Duodenal mucosa (tissue), 2 donors: ENCODE measurements at regions not wholly inside any gene's neighbourhood (a gene's known extent, or its start where the extent isn't known, plus 50 kb on each side); places are given as distances from the start of the nearest gene placed in this dataset.

Experiments used
- H3K27ac ChIP-seq: one replicate; pipeline ENCODE4 v1.7.0; 2013; ENCODE audit warnings: low read depth, low read length
- H3K27me3 ChIP-seq, 2 donors: one replicate each; pipeline ENCODE4 v1.7.0; 2013; ENCODE audit warnings: low read length in 2 of 2, control low read depth in 1 of 2; ENCODE audit not compliant: insufficient read depth in 2 of 2, control insufficient read depth in 1 of 2
- H3K36me3 ChIP-seq, 2 donors: one replicate each; pipeline ENCODE4 v1.7.0; 2013; ENCODE audit warnings: low read length in 2 of 2, control low read depth in 1 of 2; ENCODE audit not compliant: insufficient read depth in 2 of 2, control insufficient read depth in 1 of 2
- H3K4me1 ChIP-seq, 2 donors: one replicate each; pipeline ENCODE4 v1.7.0; 2013; ENCODE audit warnings: low read length in 2 of 2, control low read depth in 1 of 2; ENCODE audit not compliant: insufficient read depth in 2 of 2, control insufficient read depth in 1 of 2
- H3K4me3 ChIP-seq, 2 donors: one replicate each; pipeline ENCODE4 v1.7.0; 2013; ENCODE audit warnings: low read length in 2 of 2, low read depth in 1 of 2
- H3K9ac ChIP-seq, 2 donors: one replicate each; pipeline ENCODE4 v1.7.0; 2013; ENCODE audit warnings: low read length in 2 of 2, low read depth in 1 of 2
- H3K9me3 ChIP-seq, 2 donors: one replicate each; pipeline ENCODE4 v1.7.0; 2013; ENCODE audit warnings: low read length in 2 of 2, control low read depth in 1 of 2; ENCODE audit not compliant: control insufficient read depth in 1 of 2

GRCh38 chr15:70226337-70226980, 128.7 kb upstream of the TLE3 start:
- no peak overlapping the region for H3K27ac ChIP-seq
- no peak overlapping the region for H3K4me3 ChIP-seq
- no peaks in the 10 kb centered on the region for H3K4me1 ChIP-seq
- H3K27me3 ChIP-seq = peaks cover 0 to 3% of the 10 kb centered on the region in 2 donors
- H3K36me3 ChIP-seq = no peaks in the 10 kb centered on the region
- H3K9me3 ChIP-seq = peaks cover 0 to 1% of the 10 kb centered on the region in 2 donors
- no peak overlapping the region for H3K9ac ChIP-seq

- Histone ChIP-seq H3K27ac (no peak overlapping the region), H3K9me3 (no peaks in the 10 kb centered on the region), H3K4me1 (no peaks in the 10 kb centered on the region), H3K9ac (no peak overlapping the region), H3K4me3 (no peak overlapping the region), H3K27me3 (peaks cover 0 to 3% of the 10 kb centered on the region in 2 donors), H3K36me3 (no peaks in the 10 kb centered on the region)
Observed at GRCh38 chr15:70225416-70225815, 127.7 kb upstream of the TLE3 start.

GRCh38 chr15:70222606-70223005, 124.9 kb upstream of the TLE3 start:
- H3K9ac ChIP-seq = no peak overlapping the region
- H3K4me1 ChIP-seq = no peaks in the 10 kb centered on the region
- no peaks in the 10 kb centered on the region for H3K36me3 ChIP-seq
- H3K9me3 ChIP-seq = no peaks in the 10 kb centered on the region
- H3K27ac ChIP-seq = no peak overlapping the region
- peaks cover 0 to 3% of the 10 kb centered on the region in 2 donors for H3K27me3 ChIP-seq
- H3K4me3 ChIP-seq = no peak overlapping the region

- Histone ChIP-seq H3K4me3 (no peak overlapping the region), H3K27ac (no peak overlapping the region), H3K4me1 (no peaks in the 10 kb centered on the region), H3K36me3 (no peaks in the 10 kb centered on the region), H3K9ac (no peak overlapping the region), H3K9me3 (no peaks in the 10 kb centered on the region), H3K27me3 (peaks cover 0 to 3% of the 10 kb centered on the region in 2 donors)
Observed at GRCh38 chr15:70220490-70221096, 122.9 kb upstream of the TLE3 start.

- H3K27ac ChIP-seq = no peak overlapping the region
- H3K4me3 ChIP-seq = no peak overlapping the region
- no peaks in the 10 kb centered on the region for H3K9me3 ChIP-seq
- H3K9ac ChIP-seq = no peak overlapping the region
- H3K27me3 ChIP-seq = peaks cover 0 to 3% of the 10 kb centered on the region in 2 donors
- H3K36me3 ChIP-seq = no peaks in the 10 kb centered on the region
- no peaks in the 10 kb centered on the region for H3K4me1 ChIP-seq
Observed at GRCh38 chr15:70219966-70220365, 122.2 kb upstream of the TLE3 start.

- no peak overlapping the region for H3K9ac ChIP-seq
Observed at GRCh38 chr15:70219256-70219895, 121.7 kb upstream of the TLE3 start.

GRCh38 chr15:70217226-70218160, 119.8 kb upstream of the TLE3 start:
- H3K4me1 ChIP-seq = no peaks in the 10 kb centered on the region
- H3K36me3 ChIP-seq = no peaks in the 10 kb centered on the region
- peaks cover 2 to 3% of the 10 kb centered on the region in 2 donors for H3K27me3 ChIP-seq
- no peaks in the 10 kb centered on the region for H3K9me3 ChIP-seq
- no peak overlapping the region for H3K4me3 ChIP-seq
- no peak overlapping the region for H3K27ac ChIP-seq
- no peak overlapping the region for H3K9ac ChIP-seq

More at GRCh38 chr15:70219256-70219895, 121.7 kb upstream of the TLE3 start:
- H3K27ac ChIP-seq = no peak overlapping the region
- H3K36me3 ChIP-seq = no peaks in the 10 kb centered on the region
- H3K4me3 ChIP-seq = no peak overlapping the region
- H3K4me1 ChIP-seq = no peaks in the 10 kb centered on the region
- no peaks in the 10 kb centered on the region for H3K9me3 ChIP-seq
- peaks cover 2 to 3% of the 10 kb centered on the region in 2 donors for H3K27me3 ChIP-seq

GRCh38 chr15:70215951-70216350, 118.2 kb upstream of the TLE3 start:
- Histone ChIP-seq H3K4me1 (peaks cover 3 to 4% of the 10 kb centered on the region in 2 donors), H3K4me3 (no peak overlapping the region), H3K9me3 (no peaks in the 10 kb centered on the region), H3K9ac (no peak overlapping the region), H3K27ac (no peak overlapping the region), H3K27me3 (peaks cover 2 to 3% of the 10 kb centered on the region in 2 donors), H3K36me3 (no peaks in the 10 kb centered on the region)

GRCh38 chr15:70214941-70215635, 117.4 kb upstream of the TLE3 start:
- no peaks in the 10 kb centered on the region for H3K36me3 ChIP-seq
- no peak overlapping the region for H3K9ac ChIP-seq
- peaks cover 3 to 4% of the 10 kb centered on the region in 2 donors for H3K4me1 ChIP-seq
- no peaks in the 10 kb centered on the region for H3K9me3 ChIP-seq
- no peak overlapping the region for H3K4me3 ChIP-seq
- H3K27me3 ChIP-seq = peaks cover 2 to 3% of the 10 kb centered on the region in 2 donors
- no peak overlapping the region for H3K27ac ChIP-seq
